DND-41 (cell line): ENCODE measurements at regions not wholly inside any gene's neighbourhood (a gene's known extent, or its start where the extent isn't known, plus 50 kb on each side); places are given as distances from the start of the nearest gene placed in this dataset.

Experiments
- CTCF ChIP-seq: IDR thresholded peaks from 2 replicates; pipeline ENCODE4 v1.5.1; 2012; ENCODE audit warnings: borderline replicate concordance, low read length, moderate library complexity, mild to moderate bottlenecking; ENCODE audit not compliant: poor library complexity, severe bottlenecking; ENCODE audit errors: extremely low read depth
- EZH2 ChIP-seq: IDR thresholded peaks from 3 replicates; pipeline ENCODE4 v1.6.1; 2012; ENCODE audit warnings: borderline replicate concordance, low read depth, mild to moderate bottlenecking, moderate library complexity, low read length, inconsistent platforms; ENCODE audit not compliant: severe bottlenecking

GRCh38 chr16:51431517-51432241, 280.6 kb upstream of the SALL1 start:
- TF ChIP-seq CTCF (no peak), EZH2 (no peak)
